ENCODE measurements at regions not wholly inside any gene's neighbourhood (a gene's known extent, or its start where the extent isn't known, plus 50 kb on each side); places are given as distances from the start of the nearest gene placed in this dataset.

DNA sequence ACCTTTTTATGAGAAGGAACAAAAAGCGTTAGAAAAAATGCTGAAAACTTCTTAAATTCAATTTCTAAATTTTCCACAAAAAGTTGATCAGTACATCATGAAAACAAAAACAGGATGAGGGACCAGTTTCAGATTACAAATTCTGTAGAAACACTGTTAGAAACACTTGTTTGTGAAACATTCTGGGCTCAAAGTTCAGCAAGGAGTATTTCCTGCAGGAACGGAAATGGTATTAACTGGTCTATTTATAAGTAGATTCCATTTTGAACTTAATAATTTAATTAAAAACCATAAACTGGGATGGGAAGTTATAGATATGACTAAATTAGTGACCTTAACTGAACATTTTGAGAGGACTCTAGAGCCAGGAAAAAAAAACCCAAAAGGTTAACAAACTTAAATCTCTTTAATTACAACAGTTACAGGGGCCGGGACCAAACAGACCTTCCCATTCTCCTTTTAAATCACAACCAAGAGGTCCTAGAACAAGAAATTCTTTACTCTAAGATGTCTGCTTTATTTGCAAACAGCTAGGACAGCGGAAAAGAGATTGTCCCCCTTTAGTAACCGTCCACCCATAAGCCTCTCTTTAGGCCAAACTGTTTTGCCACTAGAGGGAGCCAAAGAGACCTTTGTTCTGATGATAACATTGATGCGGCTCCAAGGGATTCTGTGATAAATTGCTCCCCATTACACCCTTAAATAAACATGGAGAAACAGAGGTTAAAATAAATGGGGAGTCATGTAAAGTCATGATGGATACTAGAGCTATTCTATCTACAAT, 69.0 kb upstream of the RERGL start:
- no peaks in the 10 kb centered on the region for H3K4me1 ChIP-seq
- in situ Hi-C loops (cut with MboI; ENCODE audit: low sequenced_read_pairs in 4 of 4): no loop called here
- H3K36me3 ChIP-seq: no peaks in the 10 kb centered on the region
- no peak overlapping the region for H3K27ac ChIP-seq
- H3K4me3 ChIP-seq: no peak overlapping the region
- ATAC-seq (no peak), DNase-seq (no peak)
- H3K9me3 ChIP-seq: peaks cover 0 to 4% (median 0%) of the 10 kb centered on the region in 3 donors
- TF ChIP-seq POLR2A (IDR thresholded peaks at IDR 0.05): no peak
- TF ChIP-seq CTCF (IDR thresholded peaks at IDR 0.05 in 4 of 5, conservative IDR thresholded peaks at IDR 0.05 in 1 of 5): no peak
- H3K27me3 ChIP-seq: no peaks in the 10 kb centered on the region
- intact Hi-C loops (cut with DNase I; ENCODE audit: low total_unique reads): no loop called here

DNA sequence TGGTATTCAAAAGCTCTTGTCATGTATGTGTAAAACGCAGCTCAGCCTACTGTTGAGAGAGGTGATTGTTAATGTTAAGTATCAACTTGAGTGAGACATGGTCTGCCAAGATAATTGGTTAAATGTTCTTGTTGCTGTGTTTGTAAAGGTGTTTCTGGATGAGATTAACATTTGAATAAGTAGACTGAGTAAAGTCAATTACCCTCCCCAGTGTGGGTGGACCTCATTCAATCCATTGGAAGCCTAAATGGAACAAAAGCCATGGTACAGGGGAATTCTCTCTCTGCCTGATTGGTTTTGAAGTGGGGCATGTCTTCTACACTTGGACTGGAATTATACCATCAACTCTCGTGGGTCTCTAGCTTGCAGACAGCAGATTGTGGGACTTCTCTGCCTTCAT, 63.8 kb upstream of the RERGL start:
- intact Hi-C loops (cut with DNase I; ENCODE audit: low total_unique reads): no loop called here
- Histone ChIP-seq H3K9me3 (peaks cover 0 to 4% (median 0%) of the 10 kb centered on the region in 3 donors), H3K4me1 (no peaks in the 10 kb centered on the region), H3K4me3 (no peak overlapping the region), H3K36me3 (no peaks in the 10 kb centered on the region), H3K27ac (no peak overlapping the region), H3K27me3 (no peaks in the 10 kb centered on the region)
- TF ChIP-seq POLR2A (IDR thresholded peaks at IDR 0.05) (no peak), CTCF (IDR thresholded peaks at IDR 0.05 in 4 of 5, conservative IDR thresholded peaks at IDR 0.05 in 1 of 5) (no peak)
- in situ Hi-C loops (cut with MboI; ENCODE audit: low sequenced_read_pairs in 4 of 4): no loop called here
- no peak for DNase-seq
- ATAC-seq: no peak

- in situ Hi-C loops (cut with MboI; ENCODE audit: low sequenced_read_pairs in 4 of 4) (no loop called here), intact Hi-C loops (cut with DNase I; ENCODE audit: low total_unique reads) (no loop called here)
- H3K36me3 ChIP-seq: no peaks in the 10 kb centered on the region
Measured at GRCh38 chr12:18151036-18151435, 61.0 kb upstream of the RERGL start.

DNA sequence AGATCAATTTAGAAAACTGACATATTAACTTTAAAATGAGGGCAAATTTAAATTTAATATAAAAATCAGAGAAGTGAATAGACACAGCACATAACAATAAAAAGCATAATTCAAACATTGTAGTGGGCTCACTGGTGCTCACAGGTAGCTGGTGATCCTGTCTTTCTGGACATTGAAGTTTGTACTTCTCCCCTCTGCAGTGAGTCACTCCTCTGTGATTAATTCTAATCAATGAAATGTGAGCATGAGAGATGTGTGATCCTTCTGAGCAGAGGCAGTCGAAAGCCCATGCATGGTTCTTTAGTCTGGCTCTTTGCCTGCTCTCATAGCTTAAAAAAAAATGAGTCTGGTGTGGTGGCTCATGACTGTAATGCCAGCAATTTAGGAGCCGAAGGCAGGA, 59.0 kb upstream of the RERGL start:
- Histone ChIP-seq H3K36me3 (no peaks in the 10 kb centered on the region), H3K27me3 (no peaks in the 10 kb centered on the region), H3K4me3 (no peak overlapping the region), H3K4me1 (no peaks in the 10 kb centered on the region), H3K9me3 (no peaks in the 10 kb centered on the region), H3K27ac (no peak overlapping the region)
- DNase-seq (no peak), ATAC-seq (no peak)
- intact Hi-C loops (cut with DNase I; ENCODE audit: low total_unique reads) (no loop called here), in situ Hi-C loops (cut with MboI; ENCODE audit: low sequenced_read_pairs in 4 of 4) (loop anchor here in 1 of 4 donors (25.0 kb wide), 1 partner anchor 1038 kb away; no protein-coding TSS in a partner anchor)
- TF ChIP-seq CTCF (IDR thresholded peaks at IDR 0.05 in 4 of 5, conservative IDR thresholded peaks at IDR 0.05 in 1 of 5) (no peak), POLR2A (IDR thresholded peaks at IDR 0.05) (no peak)

More at GRCh38 chr12:18151036-18151435, 61.0 kb upstream of the RERGL start:
- H3K4me3 ChIP-seq: no peak overlapping the region
- ATAC-seq (no peak), DNase-seq (no peak)
- no peaks in the 10 kb centered on the region for H3K9me3 ChIP-seq
- no peaks in the 10 kb centered on the region for H3K4me1 ChIP-seq
- H3K27ac ChIP-seq: no peak overlapping the region
- no peak for TF ChIP-seq POLR2A (IDR thresholded peaks at IDR 0.05)
- no peak for TF ChIP-seq CTCF (IDR thresholded peaks at IDR 0.05 in 4 of 5, conservative IDR thresholded peaks at IDR 0.05 in 1 of 5)
- no peaks in the 10 kb centered on the region for H3K27me3 ChIP-seq

All from gastrocnemius medialis (tissue), 4 donors.